GF-D8 (cell line): ENCODE measurements at regions not wholly inside any gene's neighbourhood (a gene's known extent, or its start where the extent isn't known, plus 50 kb on each side); places are given as distances from the start of the nearest gene placed in this dataset.
A peak's percentile ranks its signal among the peaks of the same experiment; 100 is the strongest.

Experiments
- DNase-seq: peaks from one replicate; lab custom pipeline; 2025; lab: John Stamatoyannopoulos, UW

GRCh38 chr4:26073886-26074560 lies 160.0 kb downstream of the SMIM20 start:
- DNase-seq = no peak

GRCh38 chr4:26074712-26075430 lies 160.9 kb downstream of the SMIM20 start:
- DNase-seq = peak; percentile 94

GRCh38 chr4:26075583-26075982 lies 161.6 kb downstream of the SMIM20 start:
- DNase-seq = peak; percentile 46

- peak; percentile 96 for DNase-seq
Measured at GRCh38 chr4:26076000-26076587, 162.1 kb downstream of the SMIM20 start.

- DNase-seq = no peak
Measured at GRCh38 chr4:26076896-26077295, 162.9 kb downstream of the SMIM20 start.

GRCh38 chr4:26077756-26078155 lies 163.7 kb downstream of the SMIM20 start:
- no peak for DNase-seq

- DNase-seq = no peak
Measured at GRCh38 chr4:26080870-26081628, 167.0 kb downstream of the SMIM20 start.

- DNase-seq = peak; percentile 46
Measured at GRCh38 chr4:26081795-26082498, 167.9 kb downstream of the SMIM20 start.

GRCh38 chr4:26082565-26082964 lies 168.5 kb downstream of the SMIM20 start:
- DNase-seq = no peak

- no peak for DNase-seq
Measured at GRCh38 chr4:26083987-26084386, 170.0 kb downstream of the SMIM20 start.

GRCh38 chr4:26084414-26084813 lies 170.4 kb downstream of the SMIM20 start:
- no peak for DNase-seq

GRCh38 chr4:26085551-26085950 lies 171.5 kb downstream of the SMIM20 start:
- no peak for DNase-seq

- no peak for DNase-seq
Measured at GRCh38 chr4:26086621-26087441, 172.8 kb downstream of the SMIM20 start.

GRCh38 chr4:26088433-26088928 lies 174.5 kb downstream of the SMIM20 start:
- DNase-seq = no peak

- DNase-seq = no peak
Measured at GRCh38 chr4:26093551-26093950, 179.5 kb downstream of the SMIM20 start.

GRCh38 chr4:26094076-26094475 lies 180.1 kb downstream of the SMIM20 start:
- DNase-seq = no peak

- no peak for DNase-seq
Measured at GRCh38 chr4:26094911-26095310, 180.9 kb downstream of the SMIM20 start.

- no peak for DNase-seq
Measured at GRCh38 chr4:26099967-26100366, 185.9 kb downstream of the SMIM20 start.

- no peak for DNase-seq
Measured at GRCh38 chr4:26101011-26101410, 187.0 kb downstream of the SMIM20 start.

GRCh38 chr4:26104056-26104685 lies 190.2 kb downstream of the SMIM20 start:
- no peak for DNase-seq
